ENCODE measurements at regions not wholly inside any gene's neighbourhood (a gene's known extent, or its start where the extent isn't known, plus 50 kb on each side); places are given as distances from the start of the nearest gene placed in this dataset.

- no peak for DNase-seq (ENCODE audit: low spot score)
- in situ Hi-C loops (cut with MboI; ENCODE audit: low sequenced_read_pairs, unreplicated experiment): no loop called here
- TF ChIP-seq CTCF (IDR thresholded peaks at IDR 0.05; ENCODE audit: borderline replicate concordance, control extremely low read depth, extremely low read depth, insufficient read depth, missing control alignments): no peak
These were observed 242.1 kb upstream of the TNRC6C start for GRCh38 chr17:77716289-77716926.

GRCh38 chr17:77717941-77718668 is 240.4 kb upstream of the TNRC6C start:
- DNase-seq (ENCODE audit: low spot score): no peak
- TF ChIP-seq CTCF (IDR thresholded peaks at IDR 0.05; ENCODE audit: borderline replicate concordance, control extremely low read depth, extremely low read depth, insufficient read depth, missing control alignments): no peak
- in situ Hi-C loops (cut with MboI; ENCODE audit: low sequenced_read_pairs, unreplicated experiment): no loop called here

- in situ Hi-C loops (cut with MboI; ENCODE audit: low sequenced_read_pairs, unreplicated experiment): no loop called here
- TF ChIP-seq CTCF (IDR thresholded peaks at IDR 0.05; ENCODE audit: borderline replicate concordance, control extremely low read depth, extremely low read depth, insufficient read depth, missing control alignments): no peak
- DNase-seq (ENCODE audit: low spot score): no peak
These were observed 239.9 kb upstream of the TNRC6C start for GRCh38 chr17:77718669-77718961.

GRCh38 chr17:77719806-77720205 is 238.7 kb upstream of the TNRC6C start:
- no peak for DNase-seq (ENCODE audit: low spot score)
- no peak for TF ChIP-seq CTCF (IDR thresholded peaks at IDR 0.05; ENCODE audit: borderline replicate concordance, control extremely low read depth, extremely low read depth, insufficient read depth, missing control alignments)
- in situ Hi-C loops (cut with MboI; ENCODE audit: low sequenced_read_pairs, unreplicated experiment): no loop called here

- in situ Hi-C loops (cut with MboI; ENCODE audit: low sequenced_read_pairs, unreplicated experiment): no loop called here
- TF ChIP-seq CTCF (IDR thresholded peaks at IDR 0.05; ENCODE audit: borderline replicate concordance, control extremely low read depth, extremely low read depth, insufficient read depth, missing control alignments): no peak
- DNase-seq (ENCODE audit: low spot score): no peak
These were observed 237.3 kb upstream of the TNRC6C start for GRCh38 chr17:77720946-77721845.

GRCh38 chr17:77721846-77722160 is 236.7 kb upstream of the TNRC6C start:
- no peak for TF ChIP-seq CTCF (IDR thresholded peaks at IDR 0.05; ENCODE audit: borderline replicate concordance, control extremely low read depth, extremely low read depth, insufficient read depth, missing control alignments)
- no peak for DNase-seq (ENCODE audit: low spot score)
- in situ Hi-C loops (cut with MboI; ENCODE audit: low sequenced_read_pairs, unreplicated experiment): no loop called here
